Fibroblast of villous mesenchyme (primary cell): ENCODE measurements at regions not wholly inside any gene's neighbourhood (a gene's known extent, or its start where the extent isn't known, plus 50 kb on each side); places are given as distances from the start of the nearest gene placed in this dataset.

Source experiments
- DNase-seq: peaks from one replicate; pipeline ENCODE4 v3.0.0-alpha.2; 2010; ENCODE audit warnings: low read depth
- H3K4me3 ChIP-seq: 2 replicates; pipeline ENCODE4 v1.5.1; 2011; ENCODE audit warnings: low read depth, mild to moderate bottlenecking, low read length
- CTCF ChIP-seq: IDR thresholded peaks from 2 replicates; pipeline ENCODE4 v1.5.1; 2012; ENCODE audit warnings: low read depth, mild to moderate bottlenecking, low read length; ENCODE audit not compliant: insufficient read depth

DNA sequence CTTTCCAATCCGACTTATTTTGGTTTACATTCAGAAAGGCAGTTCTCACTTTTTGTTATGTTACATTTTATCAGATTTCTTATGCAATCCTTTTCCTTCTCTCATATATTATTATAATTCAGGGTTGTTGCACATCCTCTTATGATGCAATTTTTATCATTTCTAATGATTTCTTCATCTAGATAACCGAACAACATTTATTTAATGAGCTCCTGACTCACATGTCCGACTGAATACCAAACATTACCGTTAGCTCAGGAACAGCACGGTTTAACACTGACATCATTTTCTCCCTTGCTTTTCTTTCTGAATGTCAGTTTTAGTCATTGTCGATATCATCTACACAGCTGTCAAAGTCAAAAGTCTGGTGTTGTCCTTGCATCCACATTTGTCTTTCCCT, 199.2 kb downstream of the BCHE start:
- no peak overlapping the region for H3K4me3 ChIP-seq
- no peak for TF ChIP-seq CTCF
- DNase-seq: peak; percentile 4

DNA sequence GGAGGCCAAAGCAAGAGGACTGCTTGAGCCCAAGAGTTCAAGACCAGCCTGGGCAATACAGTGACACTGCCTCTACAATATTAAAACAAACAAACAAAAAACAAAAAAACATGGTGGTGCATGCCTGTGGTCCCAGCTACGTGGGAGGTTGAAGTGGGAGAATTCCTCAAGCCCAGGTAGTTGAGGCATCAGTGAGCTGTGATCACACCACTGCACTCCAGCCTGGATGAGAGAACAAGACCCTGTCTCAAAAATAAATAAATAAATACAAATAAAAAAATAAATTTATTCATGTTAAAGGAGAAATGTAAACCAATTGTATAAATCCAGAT, 200.6 kb downstream of the BCHE start:
- H3K4me3 ChIP-seq: no peak overlapping the region
- no peak for TF ChIP-seq CTCF
- no peak for DNase-seq

GRCh38 chr3:165635791-165636683, 201.2 kb downstream of the BCHE start:
- DNase-seq: no peak
- no peak for TF ChIP-seq CTCF
- no peak overlapping the region for H3K4me3 ChIP-seq

DNA sequence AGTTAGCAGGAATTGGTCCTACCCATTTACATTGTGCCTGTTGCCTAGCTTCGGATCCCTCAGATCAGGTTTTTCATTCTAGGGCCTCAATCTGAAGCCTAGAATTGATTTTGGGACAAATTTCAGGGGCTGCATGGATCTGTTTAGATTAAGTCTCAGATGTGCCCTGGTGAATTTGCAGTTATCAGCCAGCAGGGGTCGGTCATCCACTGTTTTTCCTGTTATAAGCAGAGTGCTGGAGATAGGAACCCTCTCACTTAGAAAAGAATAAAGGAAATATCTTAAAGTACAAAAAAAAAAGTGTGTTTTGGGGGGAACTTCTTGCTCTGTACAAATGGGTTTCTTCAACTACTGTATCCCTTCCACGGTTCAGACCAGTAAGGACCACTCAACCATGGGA, 212.5 kb downstream of the BCHE start:
- DNase-seq: peak; percentile 10
- H3K4me3 ChIP-seq: no peak overlapping the region
- TF ChIP-seq CTCF: peak; percentile 44

DNA sequence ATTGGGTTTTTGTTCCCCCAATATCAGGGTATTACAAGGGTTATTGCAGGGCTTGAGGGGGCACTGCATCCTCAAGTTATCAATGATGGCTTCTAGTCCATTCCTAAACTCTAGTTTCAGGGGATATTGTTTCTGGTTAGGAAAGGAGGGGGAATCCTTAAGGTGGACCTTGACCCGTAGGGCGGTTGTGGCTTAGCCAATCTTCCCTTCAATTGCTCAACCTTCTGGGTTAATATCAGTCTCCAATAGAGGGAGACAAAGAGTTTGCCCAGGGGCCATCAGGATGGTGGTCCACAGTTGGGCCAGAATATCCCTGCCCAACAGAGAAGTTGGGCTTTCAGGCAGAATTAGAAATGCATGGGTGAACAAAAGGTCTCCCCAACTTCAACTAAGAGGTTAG, 214.9 kb downstream of the BCHE start:
- DNase-seq: no peak
- no peak overlapping the region for H3K4me3 ChIP-seq
- no peak for TF ChIP-seq CTCF

DNA sequence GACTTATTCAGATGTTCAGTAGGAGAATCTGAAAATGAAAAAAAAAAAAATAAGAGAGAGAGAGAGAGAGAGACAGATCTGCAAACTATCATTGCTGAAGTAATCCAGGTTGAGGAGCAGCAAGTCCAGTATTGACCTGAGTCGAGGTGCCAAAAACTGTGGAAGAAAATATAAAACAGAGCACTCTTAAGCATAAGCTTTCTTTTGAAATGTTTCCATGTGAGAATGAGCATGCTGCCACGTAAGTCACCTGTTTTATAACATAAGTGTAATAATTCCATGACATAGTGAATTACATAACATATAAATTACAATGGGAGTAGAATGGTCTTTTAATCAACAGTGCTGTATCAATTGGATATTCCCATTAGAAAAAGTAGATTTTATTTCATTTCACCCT, 218.2 kb downstream of the BCHE start:
- TF ChIP-seq CTCF: no peak
- DNase-seq: no peak
- no peak overlapping the region for H3K4me3 ChIP-seq

DNA sequence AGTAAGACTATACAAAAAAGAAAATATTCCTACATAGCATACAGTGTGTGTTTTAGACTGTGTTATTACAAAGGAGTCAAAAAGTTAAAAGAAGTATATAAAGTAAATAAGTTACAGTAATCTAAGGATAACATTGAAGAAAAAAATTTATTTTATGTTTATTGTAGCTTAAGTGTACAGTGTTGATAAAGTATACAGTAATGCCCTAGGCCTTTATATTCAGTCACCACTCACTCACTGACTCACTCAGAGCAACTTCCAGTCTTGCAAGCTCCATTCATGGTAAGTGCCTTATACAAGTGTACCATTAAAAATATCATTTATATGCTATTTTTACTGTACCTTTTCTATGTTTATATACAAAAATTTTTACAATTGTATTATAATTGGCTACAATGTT, 220.1 kb downstream of the BCHE start:
- no peak for TF ChIP-seq CTCF
- DNase-seq: no peak
- H3K4me3 ChIP-seq: no peak overlapping the region
